NCI-H1694 (cell line): ENCODE measurements at regions not wholly inside any gene's neighbourhood (a gene's known extent, or its start where the extent isn't known, plus 50 kb on each side); places are given as distances from the start of the nearest gene placed in this dataset.

Source experiments
- DNase-seq: peaks from one replicate; lab custom pipeline; 2025; lab: John Stamatoyannopoulos, UW

- no peak for DNase-seq
Measured at GRCh38 chr15:97171556-97171955, 788.9 kb upstream of the ARRDC4 start.

DNA sequence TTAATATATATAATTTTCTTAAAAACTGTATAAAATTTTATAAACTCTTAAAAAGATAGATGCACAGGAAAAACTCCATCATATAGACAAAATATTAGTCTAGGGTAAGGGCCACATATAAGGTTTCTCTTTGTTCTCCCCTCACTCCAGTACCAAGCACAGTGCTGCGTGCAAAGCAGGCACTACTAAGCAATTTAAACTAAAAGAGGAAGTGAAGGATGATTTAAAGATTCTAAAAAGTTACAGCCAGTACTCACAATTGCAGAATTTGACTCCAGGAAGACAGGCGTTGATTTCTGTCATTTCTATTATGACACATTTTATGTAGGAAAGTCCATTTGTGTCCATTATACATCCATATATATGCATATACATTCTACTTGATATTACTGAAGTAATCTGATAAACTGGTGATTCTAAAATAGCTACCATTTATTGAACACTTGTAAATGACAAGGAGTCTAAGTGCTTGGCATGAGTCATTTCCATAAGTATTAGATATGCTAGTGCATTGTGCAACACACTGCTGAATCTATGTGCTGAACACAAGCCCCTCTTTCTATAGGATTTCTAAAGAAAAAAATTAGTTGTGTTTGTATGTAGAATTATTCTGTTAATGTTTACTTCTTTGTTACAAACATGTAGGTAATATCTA lies 785.5 kb upstream of the ARRDC4 start:
- no peak for DNase-seq

DNA sequence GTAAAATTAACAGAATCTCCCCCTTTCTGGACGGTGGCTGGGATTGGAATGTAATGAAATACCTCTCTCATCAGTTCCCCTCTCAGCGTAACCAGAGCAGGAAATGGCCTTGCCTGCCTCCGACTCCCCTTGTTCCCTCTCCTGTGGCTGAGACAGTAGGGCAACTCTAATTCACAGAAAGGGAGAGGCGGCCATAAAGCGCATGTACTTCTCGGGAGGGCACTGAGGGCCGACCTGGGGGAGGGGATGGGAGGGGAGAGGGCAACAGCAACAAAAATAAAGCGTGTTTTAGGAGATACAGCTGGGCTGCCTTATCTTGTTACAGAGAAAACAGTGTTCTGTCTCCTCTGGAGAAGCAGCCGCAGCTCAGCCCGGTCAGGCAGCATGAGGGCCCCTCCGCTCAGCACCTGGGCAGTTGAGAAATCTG lies 783.3 kb upstream of the ARRDC4 start:
- DNase-seq = no peak

DNA sequence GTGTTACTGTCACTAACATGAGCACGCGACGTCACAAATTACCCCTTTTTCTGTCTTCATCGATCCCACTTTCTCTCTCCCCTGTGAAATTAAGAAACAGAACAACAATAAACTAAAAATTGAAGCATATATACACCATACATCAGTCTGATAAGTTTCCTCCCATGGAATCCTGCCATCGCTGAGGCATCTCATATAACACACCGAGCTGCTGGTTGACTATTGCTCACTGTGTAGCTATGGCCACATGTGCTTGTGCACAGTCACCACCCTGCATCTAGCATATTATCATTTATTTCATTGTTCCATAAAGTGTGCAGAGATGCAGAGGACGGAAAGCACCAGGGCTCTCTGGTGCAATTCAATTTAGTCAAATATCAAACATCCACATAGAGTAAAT lies 777.9 kb upstream of the ARRDC4 start:
- no peak for DNase-seq

GRCh38 chr15:97189162-97189780 lies 771.2 kb upstream of the ARRDC4 start:
- no peak for DNase-seq

DNA sequence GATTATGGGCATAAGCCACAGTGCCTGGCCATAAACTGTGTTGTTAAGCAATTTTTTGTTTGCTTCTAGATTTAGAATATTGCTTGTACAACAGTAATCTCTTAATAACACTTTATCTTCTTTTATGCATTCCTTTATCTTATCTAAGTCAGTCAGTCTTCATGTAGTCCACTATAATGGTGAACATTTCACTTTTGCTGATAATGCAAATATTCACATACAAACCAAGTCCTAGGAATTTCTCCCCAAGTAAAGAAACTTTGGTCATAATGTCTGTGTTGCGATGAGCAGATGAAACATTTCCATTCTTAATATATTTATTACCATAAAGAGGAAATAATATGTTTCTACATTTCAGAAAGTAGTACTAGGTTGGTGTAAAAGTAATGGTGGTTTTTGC lies 765.8 kb upstream of the ARRDC4 start:
- DNase-seq = no peak

- no peak for DNase-seq
Measured at GRCh38 chr15:97196048-97197014, 764.2 kb upstream of the ARRDC4 start.

- no peak for DNase-seq
Measured at GRCh38 chr15:97199393-97200051, 761.0 kb upstream of the ARRDC4 start.

GRCh38 chr15:97200161-97200560 lies 760.3 kb upstream of the ARRDC4 start:
- DNase-seq = no peak

DNA sequence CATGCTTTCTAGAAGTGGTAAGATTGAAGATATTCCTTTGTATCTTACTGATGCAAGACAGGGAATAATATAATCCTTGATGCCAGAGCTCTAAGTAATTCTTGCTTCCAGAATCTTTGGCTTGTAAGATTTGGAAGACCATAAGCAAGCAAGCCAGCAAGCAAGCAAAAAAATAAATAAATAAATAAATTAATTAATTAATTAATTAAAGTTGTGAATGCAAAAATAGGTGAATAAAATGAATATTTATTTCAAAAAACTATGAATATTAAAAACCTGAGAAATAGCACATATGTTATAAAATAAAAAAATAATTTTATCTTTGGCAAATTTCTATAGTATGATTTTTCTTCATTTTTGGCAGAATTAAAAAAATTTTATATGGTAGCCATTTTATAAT lies 750.2 kb upstream of the ARRDC4 start:
- DNase-seq = no peak

- no peak for DNase-seq
Measured at GRCh38 chr15:97215629-97216028, 744.9 kb upstream of the ARRDC4 start.

DNA sequence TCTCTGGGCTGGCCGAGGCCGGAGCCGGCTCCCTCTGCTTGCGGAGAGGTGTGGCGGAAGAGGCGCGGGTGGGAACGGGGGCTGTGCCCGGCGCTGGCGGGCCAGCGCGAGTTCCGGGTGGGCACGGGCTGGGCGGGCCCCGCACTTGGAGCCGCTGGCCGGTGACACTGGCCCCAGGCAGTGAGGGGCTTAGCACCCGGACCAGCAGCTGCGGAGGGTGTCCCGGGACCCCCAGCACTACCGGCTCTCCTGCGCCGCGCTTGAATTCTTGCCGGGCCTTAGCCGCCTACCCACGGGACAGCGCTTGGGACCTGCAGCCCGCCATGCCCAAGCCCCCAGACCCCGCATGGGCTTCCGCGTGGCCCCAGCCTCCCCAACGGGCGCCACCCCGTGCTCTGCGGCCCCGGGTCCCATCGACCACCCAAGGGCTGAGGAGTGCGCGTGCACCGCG lies 736.3 kb upstream of the ARRDC4 start:
- no peak for DNase-seq

DNA sequence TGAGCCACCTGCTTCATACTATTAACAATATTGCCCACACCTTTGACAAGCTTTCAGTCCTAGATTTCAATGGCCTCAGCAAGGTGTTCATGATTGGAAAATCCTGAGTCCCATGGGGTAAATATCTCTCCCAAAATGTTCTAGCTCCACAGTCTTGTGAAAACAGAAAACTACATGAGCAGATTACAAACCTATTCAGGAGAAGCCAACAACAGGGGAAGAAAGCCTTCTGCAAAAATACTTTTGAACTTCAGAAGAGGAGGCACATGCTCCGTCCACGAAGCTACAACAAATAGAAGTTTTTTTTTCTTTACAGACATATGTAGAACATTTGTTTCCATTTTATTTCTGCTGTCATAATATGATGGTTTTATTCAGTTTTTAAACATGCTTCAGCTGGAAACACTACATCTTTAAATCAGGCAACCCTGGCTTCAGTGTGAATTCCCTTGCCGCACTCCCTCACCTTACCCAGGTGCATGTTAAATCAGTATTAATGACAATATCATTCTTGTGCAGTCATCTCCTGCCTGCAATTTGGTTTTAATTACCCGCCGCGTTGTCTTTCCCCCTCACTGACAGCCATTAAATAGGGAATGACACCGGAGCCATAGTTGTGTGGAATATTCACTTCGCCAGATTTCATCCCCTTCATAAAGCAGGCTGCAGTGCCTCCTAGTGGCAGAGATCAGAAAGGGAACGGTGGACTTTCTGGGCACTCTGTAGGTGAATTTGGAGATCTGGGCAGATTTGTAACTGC lies 725.5 kb upstream of the ARRDC4 start:
- peak; percentile 3 for DNase-seq

DNA sequence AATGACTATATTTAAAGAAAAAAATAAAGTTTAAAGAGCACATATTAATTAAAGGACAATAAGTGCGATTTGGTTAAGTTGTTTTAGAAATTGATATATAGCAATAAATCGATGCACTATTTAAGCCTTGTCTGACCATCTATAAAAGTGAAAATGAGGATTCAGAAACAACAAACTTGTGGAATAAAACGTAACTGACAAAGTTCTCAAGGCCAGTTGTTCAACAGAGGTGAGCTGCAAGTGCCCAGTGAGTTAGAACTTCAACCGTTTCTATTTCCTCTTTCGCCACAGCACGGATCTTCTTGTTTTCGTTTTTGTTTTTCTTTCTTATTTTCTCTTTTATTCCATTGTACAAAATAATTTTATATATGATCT lies 724.9 kb upstream of the ARRDC4 start:
- no peak for DNase-seq

- no peak for DNase-seq
Measured at GRCh38 chr15:97236140-97236539, 724.4 kb upstream of the ARRDC4 start.

GRCh38 chr15:97237160-97237559 lies 723.3 kb upstream of the ARRDC4 start:
- no peak for DNase-seq

DNA sequence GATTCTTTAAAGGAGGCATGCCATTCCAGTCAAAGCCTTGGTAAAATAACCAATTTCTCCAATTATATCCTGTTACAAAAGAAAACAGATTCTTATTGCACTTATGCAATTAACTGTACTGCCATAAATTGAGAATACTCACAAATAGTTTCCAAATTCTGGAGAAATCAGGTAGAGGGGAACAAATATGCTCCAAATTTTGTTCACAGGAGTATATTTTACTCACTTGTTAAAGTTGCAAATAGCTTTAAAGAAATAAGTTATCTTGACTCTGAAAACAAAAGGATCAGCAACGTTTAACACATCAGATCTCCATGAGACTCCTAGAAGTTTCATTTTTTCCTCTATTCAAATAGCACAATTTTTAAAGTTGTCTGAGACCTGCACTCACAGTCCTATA lies 712.1 kb upstream of the ARRDC4 start:
- no peak for DNase-seq

GRCh38 chr15:97259943-97260342 lies 700.6 kb upstream of the ARRDC4 start:
- DNase-seq = no peak

GRCh38 chr15:97301166-97301565 lies 659.3 kb upstream of the ARRDC4 start:
- DNase-seq = no peak

DNA sequence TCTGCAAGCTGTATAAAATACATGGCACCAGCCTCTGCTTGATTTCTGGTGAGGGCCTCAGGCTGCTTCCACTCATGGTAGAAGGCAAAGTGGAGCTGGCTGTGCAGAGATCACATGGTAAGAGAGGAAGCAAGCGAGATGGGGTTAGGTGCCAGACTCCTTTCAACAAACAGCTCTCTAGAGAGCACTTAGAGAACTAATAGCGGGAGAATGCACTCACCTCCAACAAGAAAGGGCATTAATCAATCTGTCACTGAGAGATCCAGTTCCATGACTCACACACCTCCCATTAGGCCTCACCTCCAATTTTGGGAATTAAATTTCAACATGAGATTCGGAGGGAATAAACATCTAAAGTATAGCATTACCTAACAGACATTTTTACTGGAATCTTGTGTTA lies 644.1 kb upstream of the ARRDC4 start:
- DNase-seq = no peak

DNA sequence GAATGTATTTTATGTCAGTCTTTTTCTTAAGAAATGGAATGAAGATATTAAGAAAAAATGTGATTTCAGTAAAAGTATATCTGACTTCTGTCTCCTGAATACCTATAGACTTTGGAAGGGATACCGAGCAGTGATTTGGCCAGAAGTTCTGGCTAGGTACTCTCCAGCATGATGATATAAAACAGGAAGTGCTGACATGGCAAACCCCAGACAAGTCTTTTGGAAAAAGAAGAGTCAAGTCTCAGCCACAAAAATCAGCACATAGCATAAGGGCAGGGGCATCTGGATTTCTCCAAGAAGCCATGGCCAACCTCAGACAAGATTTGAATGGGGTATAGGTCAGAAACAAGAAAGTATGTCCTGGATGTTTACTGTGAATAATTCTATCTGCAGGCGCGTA lies 643.3 kb upstream of the ARRDC4 start:
- no peak for DNase-seq

DNA sequence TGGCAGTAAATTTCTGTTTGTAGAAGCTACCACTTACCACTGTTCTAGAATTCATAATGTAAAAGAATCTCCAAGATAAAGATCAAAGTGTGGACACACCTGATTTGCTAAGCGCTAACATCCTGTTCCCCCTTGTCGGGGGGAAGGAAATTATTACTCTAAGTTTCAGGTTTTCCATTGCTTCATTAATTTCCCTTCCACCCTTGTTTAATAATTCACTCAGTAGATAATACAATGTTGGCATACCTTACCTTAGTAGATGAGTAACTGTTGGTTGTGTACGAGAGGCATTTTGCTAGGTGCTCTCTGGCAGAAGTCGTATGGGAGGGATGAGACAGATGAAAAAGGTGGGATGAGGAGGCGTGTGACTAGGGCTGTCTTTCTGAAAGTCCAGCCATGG lies 641.2 kb upstream of the ARRDC4 start:
- DNase-seq = no peak
